Lower leg skin (tissue), 4 donors: ENCODE measurements at regions not wholly inside any gene's neighbourhood (a gene's known extent, or its start where the extent isn't known, plus 50 kb on each side); places are given as distances from the start of the nearest gene placed in this dataset.

Experiments used
- DNase-seq, 2 donors: peaks; one replicate each; pipeline ENCODE4 v3.0.0-alpha.2; 2019; ENCODE audit warnings: low spot score in 2 of 2
- H3K4me3 ChIP-seq: fragments of 200-600 bp; sonication (generic); 2 replicates; pipeline ENCODE4 v1.5.1; 2017; ENCODE audit warnings: mild to moderate bottlenecking, low read depth; ENCODE audit not compliant: poor library complexity, severe bottlenecking
- CTCF ChIP-seq, 3 donors: fragments of 450-650 bp; IDR thresholded peaks; one replicate each; pipeline ENCODE4 v1.5.1; 2016; ENCODE audit warnings: antibody characterized with exemption in 3 of 3, mild to moderate bottlenecking in 3 of 3, moderate library complexity in 2 of 3
- POLR2A ChIP-seq, 2 donors: fragments of 450-650 bp; IDR thresholded peaks; one replicate each; pipeline ENCODE4 v1.6.1; 2016 to 2017; ENCODE audit warnings: antibody characterized with exemption in 2 of 2, mild to moderate bottlenecking in 1 of 2, moderate library complexity in 1 of 2
- WGBS, 2 donors: methylation state at CpG; one replicate each; pipeline ENCODE4 v1.1.5; 2018; 5-methylcytosine and 5-hydroxymethylcytosine counted together
- intact Hi-C: fragments of 100-400 bp; cut with DNase I; formaldehyde crosslinking; loops from one replicate; pipeline ENCODE4 v1.15.0; 2023; ENCODE audit warnings: low total_unique reads

GRCh38 chr20:48384147-48384818, 443.5 kb downstream of the PREX1 start:
- intact Hi-C loops: no loop called here
- no peak overlapping the region for H3K4me3 ChIP-seq
- no peak for TF ChIP-seq POLR2A (IDR thresholded peaks at IDR 0.05)
- no peak for DNase-seq
- WGBS, 2 donors: 74 to 78% methylated on average over 20 to 26 of the region's 26 CpGs

GRCh38 chr20:48383252-48383651, 444.5 kb downstream of the PREX1 start:
- no peak for TF ChIP-seq CTCF (IDR thresholded peaks at IDR 0.05)
- TF ChIP-seq POLR2A (IDR thresholded peaks at IDR 0.05): no peak
- no peak overlapping the region for H3K4me3 ChIP-seq
- no peak for DNase-seq
- intact Hi-C loops: no loop called here
- WGBS, 2 donors: 77 to 89% methylated on average over 3 of the region's 3 CpGs

GRCh38 chr20:48382304-48382703, 445.5 kb downstream of the PREX1 start:
- no peak overlapping the region for H3K4me3 ChIP-seq
- no peak for DNase-seq
- WGBS, 2 donors: 91 to 93% methylated on average over 5 of the region's 5 CpGs
- TF ChIP-seq CTCF (IDR thresholded peaks at IDR 0.05) (no peak), POLR2A (IDR thresholded peaks at IDR 0.05) (no peak)
- intact Hi-C loops: no loop called here

- 79 to 86% methylated on average over 11 to 12 of the region's 12 CpGs for WGBS, 2 donors
- DNase-seq: no peak
- H3K4me3 ChIP-seq: no peak overlapping the region
- no peak for TF ChIP-seq POLR2A (IDR thresholded peaks at IDR 0.05)
- no peak for TF ChIP-seq CTCF (IDR thresholded peaks at IDR 0.05)
- intact Hi-C loops: no loop called here
Observed at GRCh38 chr20:48381353-48382120, 446.3 kb downstream of the PREX1 start.

- no peak for DNase-seq
- 95 to 96% methylated on average over 4 of the region's 4 CpGs for WGBS, 2 donors
- intact Hi-C loops: no loop called here
- no peak for TF ChIP-seq CTCF (IDR thresholded peaks at IDR 0.05)
- TF ChIP-seq POLR2A (IDR thresholded peaks at IDR 0.05): no peak
- no peak overlapping the region for H3K4me3 ChIP-seq
Observed at GRCh38 chr20:48380661-48381060, 447.1 kb downstream of the PREX1 start.

GRCh38 chr20:48378976-48379675, 448.7 kb downstream of the PREX1 start:
- 66 to 94% methylated on average over 8 of the region's 8 CpGs for WGBS, 2 donors
- no peak overlapping the region for H3K4me3 ChIP-seq
- intact Hi-C loops: no loop called here
- DNase-seq: no peak
- TF ChIP-seq CTCF (IDR thresholded peaks at IDR 0.05) (no peak), POLR2A (IDR thresholded peaks at IDR 0.05) (no peak)
